Hypothalamus (tissue), 51 donors: ENCODE measurements at regions not wholly inside any gene's neighbourhood (a gene's known extent, or its start where the extent isn't known, plus 50 kb on each side); places are given as distances from the start of the nearest gene placed in this dataset.

ENCODE experiments used
- DNase-seq, 51 donors: peaks; one replicate each; lab custom pipeline; 2025; lab: John Stamatoyannopoulos, UW

DNA sequence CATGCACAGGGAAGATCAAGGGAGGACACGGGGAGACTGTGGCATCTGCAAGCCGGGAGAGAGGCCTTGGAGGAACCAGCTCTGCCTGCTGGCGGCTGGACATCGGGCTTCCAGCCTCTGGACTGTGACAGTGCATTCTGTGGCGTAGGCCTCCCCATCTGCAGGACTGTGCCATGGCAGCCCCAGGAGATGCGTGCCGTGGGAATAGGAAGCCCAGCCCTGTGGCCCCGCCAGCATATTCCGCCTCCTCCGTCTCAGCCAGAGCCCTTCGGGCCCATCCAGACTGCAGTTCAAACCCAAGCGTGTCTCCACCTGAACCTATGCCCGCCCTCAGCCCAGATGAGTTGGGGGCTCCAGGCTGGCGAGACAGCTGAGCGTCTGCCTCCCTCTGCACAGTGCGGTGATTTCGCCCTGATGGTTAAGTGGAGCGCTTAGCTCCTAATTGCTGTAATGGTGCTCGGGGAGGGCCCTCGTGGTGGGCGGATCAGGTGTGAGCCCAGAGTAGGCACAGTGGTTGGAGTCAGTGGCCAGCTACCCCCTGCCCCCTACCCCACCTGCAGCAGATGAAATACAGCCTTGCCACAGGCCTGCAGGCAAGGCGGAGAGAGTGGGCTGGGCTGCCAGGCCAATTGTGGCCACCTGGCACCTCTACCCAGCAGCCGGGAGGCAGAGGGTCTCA, 133.9 kb downstream of the HMX1 start:
- DNase-seq = no peak

- DNase-seq = no peak
These were observed 134.6 kb downstream of the HMX1 start for GRCh38 chr4:8737075-8737474.

DNA sequence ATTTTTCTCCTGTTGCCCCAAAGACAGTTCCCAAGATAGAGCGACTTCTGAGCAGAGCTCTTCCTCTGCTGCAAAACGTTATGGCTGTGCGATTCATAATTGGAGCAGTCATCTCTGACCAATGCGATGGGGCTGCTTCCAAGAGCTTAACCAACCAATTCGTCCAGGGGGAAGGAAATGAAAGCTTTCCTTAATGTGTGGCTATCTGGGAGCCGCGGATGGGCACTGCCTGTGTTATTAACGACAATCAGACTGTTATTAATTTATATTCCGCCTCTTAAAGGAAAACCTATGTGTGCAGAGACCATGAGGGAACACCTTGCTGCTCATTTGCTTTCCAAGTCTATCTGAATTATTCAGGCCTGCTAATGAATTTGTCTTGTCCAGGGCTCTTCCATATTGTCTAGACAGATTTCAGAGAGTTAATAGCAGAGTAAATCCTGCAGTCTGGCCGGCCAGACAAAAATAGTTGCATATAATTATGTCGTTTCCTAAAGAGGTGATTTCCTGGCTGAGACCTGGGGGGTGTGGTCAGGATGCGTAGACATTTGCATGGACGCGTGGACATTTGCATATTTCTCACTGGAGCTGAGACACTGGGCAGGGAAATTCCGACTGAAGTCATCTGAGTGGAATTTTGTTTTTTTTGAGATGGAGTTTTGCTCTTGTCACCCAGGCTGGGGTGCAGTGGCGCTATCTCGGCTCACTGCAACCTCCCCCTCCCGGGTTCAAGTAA, 135.4 kb downstream of the HMX1 start:
- no peak for DNase-seq

DNA sequence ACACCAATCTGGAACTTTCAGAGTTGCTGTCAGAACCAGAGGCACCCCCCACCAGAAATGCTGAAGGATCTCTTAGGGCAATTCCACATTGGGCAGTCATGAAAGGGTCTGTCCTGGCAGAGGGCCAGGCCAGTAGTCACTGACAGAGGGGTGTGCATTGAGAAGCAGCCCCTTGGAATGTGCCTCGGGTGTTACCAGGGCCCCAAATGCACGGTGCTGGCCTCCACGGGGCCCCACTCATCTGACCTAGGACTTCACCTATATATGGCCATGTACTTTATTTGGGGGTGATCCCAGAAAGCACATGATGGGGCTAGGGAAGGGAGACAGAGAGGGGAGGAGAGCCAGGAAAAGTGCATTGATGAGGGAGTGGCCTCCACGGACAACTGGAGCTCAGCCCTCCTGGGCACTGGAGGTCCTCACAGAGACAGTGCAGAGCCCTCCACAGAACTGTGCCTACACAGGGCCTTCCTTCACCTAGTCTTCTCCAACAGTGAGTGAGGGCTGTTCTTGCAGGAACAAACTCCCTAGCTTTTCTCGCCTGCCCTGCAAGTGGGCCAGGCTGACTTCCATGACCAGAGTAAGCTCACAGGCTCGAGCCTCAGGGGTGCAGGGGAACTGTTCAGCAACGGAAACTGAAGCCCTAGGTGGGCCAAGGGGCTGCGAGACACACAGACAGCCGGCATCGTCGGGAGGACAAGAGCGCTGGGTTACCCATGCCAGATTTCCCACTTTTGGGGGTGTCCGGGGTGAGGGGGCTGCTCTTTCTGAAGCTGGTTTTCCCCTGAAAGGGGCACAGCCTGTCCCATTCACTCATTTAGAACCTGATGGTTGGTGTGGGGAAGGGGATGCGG, 136.2 kb downstream of the HMX1 start:
- no peak for DNase-seq

DNA sequence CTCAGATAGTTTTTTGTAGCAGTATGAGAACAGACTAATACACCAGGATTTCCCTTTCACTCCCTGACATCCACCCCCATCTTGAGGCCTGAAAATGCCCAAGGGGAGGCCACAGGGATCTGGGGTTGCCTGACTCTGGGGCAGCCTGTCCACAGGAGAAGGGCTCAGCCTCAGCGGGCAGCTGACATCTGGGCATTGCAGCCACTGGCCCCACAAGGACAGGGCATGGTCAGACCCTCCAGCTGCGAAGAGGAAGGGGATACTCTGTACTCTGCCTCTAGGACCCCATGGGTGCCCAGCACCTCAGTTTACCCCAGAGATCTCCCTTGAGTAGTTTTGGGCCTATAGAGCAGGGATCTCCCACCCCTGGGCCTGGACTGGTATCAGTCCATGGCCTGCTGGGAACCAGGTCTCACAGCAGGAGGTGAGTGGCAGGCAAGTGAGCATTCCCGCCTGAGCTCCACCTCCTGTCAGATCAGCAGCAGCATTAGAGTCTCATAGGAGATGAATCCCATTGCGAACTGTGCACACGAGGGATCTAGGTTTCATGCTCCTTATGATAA, 138.9 kb downstream of the HMX1 start:
- no peak for DNase-seq

DNA sequence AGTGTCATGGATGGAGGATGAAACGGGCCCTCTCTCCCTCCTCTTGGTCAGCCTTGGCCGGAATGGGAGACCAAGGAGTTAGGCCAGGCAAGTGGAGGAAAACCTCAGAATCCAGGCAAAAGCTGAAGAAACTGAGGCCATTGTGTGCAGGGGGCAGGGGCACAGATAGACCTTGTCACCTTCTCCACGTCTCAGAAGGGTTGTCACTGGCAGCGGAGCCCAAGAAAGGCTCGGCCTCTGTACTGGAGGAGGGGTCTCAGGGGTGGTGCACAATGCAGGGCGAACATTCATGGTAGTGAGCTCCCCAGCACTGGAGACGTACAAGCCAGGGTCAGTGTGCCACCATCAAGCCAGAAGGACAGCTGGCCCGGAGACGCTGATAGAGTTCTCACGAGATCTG, 139.5 kb downstream of the CPZ start:
- no peak for DNase-seq

- DNase-seq = no peak
These were observed 138.8 kb downstream of the CPZ start for GRCh38 chr4:8731364-8731763.

DNA sequence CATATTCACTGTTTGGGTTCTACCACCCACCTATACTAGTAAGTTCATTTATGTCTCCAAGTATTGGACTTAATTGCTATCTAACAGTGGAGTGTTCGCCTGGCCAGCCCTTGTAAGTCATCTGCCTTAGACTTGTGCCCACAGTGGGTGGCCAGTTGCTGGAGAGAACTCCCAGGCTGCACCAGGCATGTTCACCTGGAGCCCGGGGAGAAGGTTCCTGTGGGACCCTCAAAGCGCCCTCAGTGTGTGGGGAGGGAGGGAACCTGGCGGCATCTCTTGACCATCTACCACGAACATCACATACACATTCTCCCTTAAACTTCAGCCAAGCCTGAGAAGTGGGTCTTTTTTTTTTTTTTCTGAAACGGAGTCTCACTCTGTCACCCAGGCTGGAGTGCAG, 138.1 kb downstream of the CPZ start:
- DNase-seq = no peak

- no peak for DNase-seq
These were observed 137.6 kb downstream of the CPZ start for GRCh38 chr4:8730159-8730558.

DNA sequence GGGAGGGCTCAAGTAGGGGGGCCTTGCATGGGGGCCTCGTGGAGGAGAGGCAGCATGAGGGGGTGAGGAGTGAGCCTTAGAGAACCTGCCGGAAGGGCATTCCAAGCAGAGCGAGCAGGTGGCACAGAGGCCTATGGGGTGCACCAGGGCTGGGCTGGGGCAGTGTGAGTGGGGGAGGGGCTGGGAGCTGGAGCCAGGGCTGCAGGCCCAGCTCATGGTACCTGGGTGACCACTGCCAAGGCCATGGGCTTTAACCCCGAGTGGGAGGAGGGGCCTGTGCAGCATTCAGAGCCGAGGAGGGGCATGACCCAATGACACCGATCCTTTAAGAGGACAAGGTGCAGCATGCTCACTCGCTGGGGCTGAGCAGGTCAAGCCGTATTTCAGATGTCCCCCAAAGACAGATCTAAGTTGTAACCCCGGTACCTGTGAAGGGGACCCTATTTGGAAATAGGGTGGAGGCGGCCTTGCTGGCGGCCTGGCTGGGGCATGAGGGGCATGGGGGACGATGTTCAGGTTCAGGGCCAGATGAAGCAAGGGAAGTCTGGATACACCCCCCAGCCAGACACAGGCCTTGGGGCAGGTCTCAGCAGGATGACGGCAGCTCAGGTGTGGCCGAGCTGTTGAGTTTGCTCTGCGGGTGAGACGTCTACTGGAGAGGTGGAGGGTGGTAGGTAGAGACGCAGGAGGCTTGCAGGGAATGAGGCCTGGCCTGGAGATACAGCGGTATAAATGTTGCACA, 137.0 kb downstream of the CPZ start:
- no peak for DNase-seq

- no peak for DNase-seq
These were observed 136.2 kb downstream of the CPZ start for GRCh38 chr4:8728536-8729407.

DNA sequence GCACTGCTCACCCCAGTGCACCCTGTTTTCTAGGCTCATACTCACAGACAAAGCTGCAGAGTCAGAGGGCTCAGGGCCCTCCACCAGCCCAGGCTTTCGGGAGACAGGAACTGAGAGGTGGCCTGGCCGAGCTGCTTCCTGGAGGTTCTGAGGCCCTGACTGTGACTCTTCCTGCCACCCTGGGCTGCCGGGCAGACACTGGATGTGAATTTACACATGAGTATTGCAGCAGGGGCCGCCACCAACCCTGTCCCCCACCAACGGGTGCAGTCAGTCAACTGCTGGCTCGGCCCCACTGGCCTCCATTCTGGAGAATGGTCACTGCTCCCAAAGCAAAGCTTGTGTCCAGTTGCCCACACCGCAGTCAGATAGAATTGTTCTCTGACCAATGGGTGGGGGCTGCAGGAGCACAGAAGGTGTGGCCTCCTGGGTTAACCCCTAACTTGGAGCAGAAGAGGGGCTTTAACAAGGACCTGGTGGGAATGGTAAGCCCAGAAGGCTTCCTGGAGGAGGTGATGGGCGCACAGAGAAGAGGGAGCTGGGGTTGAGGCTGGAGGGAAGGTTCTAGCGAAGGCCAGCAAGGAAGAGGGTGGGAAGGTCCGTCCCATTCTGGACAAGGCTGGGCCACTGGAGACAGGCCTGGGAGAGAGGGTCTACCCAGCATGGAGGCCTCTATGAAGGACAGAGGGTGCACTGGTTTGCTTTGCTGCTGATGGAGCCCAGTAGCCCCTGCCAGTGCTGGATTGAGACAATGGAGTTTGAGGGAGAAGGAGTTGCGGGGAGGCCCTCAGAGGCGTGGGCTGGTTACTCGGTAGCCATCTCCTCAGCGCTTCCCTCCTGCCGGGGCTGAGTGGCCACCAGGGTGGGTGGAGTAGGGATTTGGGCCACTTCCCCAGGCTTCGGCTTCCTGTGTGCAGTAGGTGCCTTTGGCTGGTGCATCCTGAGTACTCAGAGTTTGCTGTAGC, 135.3 kb downstream of the CPZ start:
- DNase-seq = no peak

DNA sequence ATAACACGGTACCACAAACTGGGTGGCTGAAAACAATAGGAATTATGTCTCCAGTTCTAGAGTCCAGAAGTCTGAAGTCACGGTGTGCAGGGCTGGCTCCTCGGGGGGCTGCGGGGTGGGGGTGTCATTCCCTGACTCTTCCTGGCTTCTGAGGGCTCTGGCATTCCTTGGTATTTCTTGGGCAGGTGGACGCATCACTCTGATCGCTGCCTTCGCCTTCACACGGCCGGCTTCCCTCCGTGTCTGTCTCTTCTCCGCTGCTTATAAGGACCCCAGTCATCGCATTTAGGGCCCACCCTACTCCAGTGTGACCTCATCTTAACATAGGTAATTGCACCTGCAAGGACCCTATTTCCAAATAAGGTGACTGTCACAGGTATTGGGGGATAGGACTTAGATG, 134.6 kb downstream of the CPZ start:
- no peak for DNase-seq

- no peak for DNase-seq
These were observed 133.8 kb downstream of the CPZ start for GRCh38 chr4:8726344-8726851.

- no peak for DNase-seq
These were observed 133.3 kb downstream of the CPZ start for GRCh38 chr4:8725845-8726244.

DNA sequence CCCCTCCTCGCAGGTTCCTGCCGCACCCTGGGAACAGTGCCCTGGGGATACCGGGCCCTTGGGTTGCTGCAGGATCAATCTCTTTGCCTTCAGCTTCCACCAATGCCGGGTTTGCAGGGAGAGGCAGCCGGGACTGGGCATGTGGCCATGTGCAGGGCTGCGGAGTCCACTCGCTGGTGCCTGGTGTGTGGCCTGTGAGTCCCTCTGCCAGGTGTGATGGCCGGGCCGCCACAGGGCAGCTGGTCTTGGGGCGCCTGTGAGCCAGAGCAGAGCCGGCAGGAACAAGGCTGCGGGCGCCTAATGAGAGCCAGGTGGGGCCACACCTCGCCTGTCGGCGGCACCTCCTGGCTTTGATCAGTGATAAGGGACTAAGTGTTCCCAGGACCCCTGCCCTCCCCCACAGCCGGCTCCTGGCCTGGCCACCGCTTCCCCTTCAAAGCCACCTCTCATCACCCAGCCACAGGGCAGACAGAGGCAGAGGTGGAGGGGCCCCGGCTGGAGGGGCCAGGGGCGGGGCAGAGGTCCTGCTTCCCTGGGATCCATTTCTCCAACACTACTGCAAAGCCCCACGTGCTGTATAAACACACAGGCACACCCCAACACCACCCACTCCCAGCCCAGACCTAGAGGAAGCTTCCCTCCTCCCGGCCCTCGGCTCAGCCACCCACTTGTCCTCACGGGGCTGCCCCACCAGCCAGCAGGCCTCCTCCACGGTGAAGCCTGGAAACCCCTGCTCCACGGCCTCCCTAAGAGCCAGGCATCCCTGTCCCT, 132.7 kb downstream of the CPZ start:
- DNase-seq = no peak

DNA sequence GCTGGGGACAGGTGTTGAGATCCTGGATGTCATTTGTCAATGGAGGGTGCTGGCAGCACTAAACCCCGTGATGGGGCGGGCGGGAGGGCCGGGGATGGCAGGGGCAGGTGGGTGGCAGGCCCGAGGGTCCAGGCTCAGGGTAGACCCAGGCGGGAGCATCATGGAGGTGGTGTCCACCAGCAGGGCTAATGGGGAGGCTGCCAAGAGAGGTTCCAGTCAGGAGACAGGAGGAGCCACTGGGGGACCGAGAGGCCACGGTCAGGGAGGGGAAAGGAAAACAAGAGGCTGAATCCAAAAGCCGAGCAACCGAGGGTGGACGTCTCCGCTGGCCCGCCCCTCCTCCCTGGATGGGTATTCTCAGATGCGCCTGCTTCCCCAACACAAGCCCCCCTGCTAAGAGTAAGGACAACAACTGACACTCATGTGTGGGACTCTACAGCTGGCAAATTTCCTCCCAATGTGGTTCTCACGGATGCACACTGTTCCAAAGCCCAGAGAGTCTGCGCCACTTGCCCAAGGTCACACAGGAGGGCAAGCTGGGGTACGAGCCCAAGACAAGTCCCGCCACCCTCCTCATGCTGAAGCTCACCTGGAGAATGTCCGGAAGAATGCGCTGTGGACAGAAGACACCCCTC, 132.0 kb downstream of the CPZ start:
- no peak for DNase-seq
